Neuronal stem cell (in vitro differentiated cells): ENCODE measurements at regions not wholly inside any gene's neighbourhood (a gene's known extent, or its start where the extent isn't known, plus 50 kb on each side); places are given as distances from the start of the nearest gene placed in this dataset.

Experiments used
- DNase-seq: peaks from one replicate; pipeline ENCODE4 v3.0.0-alpha.2; 2013; ENCODE audit warnings: low spot score
- H2AFZ ChIP-seq: one replicate; pipeline ENCODE4 v1.6.1; 2013; ENCODE audit warnings: mild to moderate bottlenecking, low read length, inconsistent platforms
- H2AK5ac ChIP-seq: 2 replicates; pipeline ENCODE4 v1.6.1; 2013; ENCODE audit warnings: low read depth, mild to moderate bottlenecking, inconsistent platforms, low read length, moderate library complexity, mixed read lengths
- H2BK120ac ChIP-seq: 2 replicates; pipeline ENCODE4 v1.6.1; 2013; ENCODE audit warnings: low read depth, mild to moderate bottlenecking, inconsistent platforms, low read length, moderate library complexity, mixed read lengths
- H2BK12ac ChIP-seq: one replicate; pipeline ENCODE4 v1.6.1; 2013; ENCODE audit warnings: low read length, inconsistent platforms
- H2BK15ac ChIP-seq: 2 replicates; pipeline ENCODE4 v1.6.1; 2013; ENCODE audit warnings: mild to moderate bottlenecking, low read length, inconsistent platforms, mixed read lengths
- H2BK5ac ChIP-seq: one replicate; pipeline ENCODE4 v1.6.1; 2013; ENCODE audit warnings: inconsistent platforms, mild to moderate bottlenecking, low read length, moderate library complexity
- H3K14ac ChIP-seq: one replicate; pipeline ENCODE4 v1.6.1; 2013; ENCODE audit warnings: low read length, inconsistent platforms
- H3K18ac ChIP-seq: 2 replicates; pipeline ENCODE4 v1.6.1; 2013; ENCODE audit warnings: low read length, inconsistent platforms
- H3K23ac ChIP-seq: 2 replicates; pipeline ENCODE4 v1.6.1; 2013; ENCODE audit warnings: low read depth, mild to moderate bottlenecking, mixed read lengths, low read length, inconsistent platforms; ENCODE audit not compliant: poor library complexity
- H3K27ac ChIP-seq: replicated peaks from 3 replicates; pipeline ENCODE4 v1.5.1; 2013; ENCODE audit warnings: low read length, inconsistent platforms
- H3K27me3 ChIP-seq, 3 experiments: 2 replicates each; pipeline ENCODE4 v1.6.1; 2013; ENCODE audit warnings: low read length in 3 of 3, mild to moderate bottlenecking in 2 of 3, inconsistent platforms in 1 of 3, low read depth in 1 of 3, mixed read lengths in 1 of 3, moderate library complexity in 1 of 3; ENCODE audit not compliant: control insufficient read depth in 3 of 3, insufficient read depth in 3 of 3
- H3K36me3 ChIP-seq, 2 donors: replicated peaks in 1 of 2; 2 replicates each; pipeline ENCODE4 v1.6.1; 2013; ENCODE audit warnings: low read length in 2 of 2; ENCODE audit not compliant: control insufficient read depth in 2 of 2, insufficient read depth in 2 of 2
- H3K4ac ChIP-seq: 2 replicates; pipeline ENCODE4 v1.6.1; 2013; ENCODE audit warnings: inconsistent platforms, mild to moderate bottlenecking, low read length, moderate library complexity
- H3K4me1 ChIP-seq, 2 donors: 1 replicate in 1 of 2; 2 replicates in 1 of 2; pipeline ENCODE4 v1.6.1; 2013; ENCODE audit warnings: low read length in 2 of 2, low read depth in 1 of 2; ENCODE audit not compliant: control insufficient read depth in 2 of 2, insufficient read depth in 1 of 2
- H3K4me2 ChIP-seq: one replicate; pipeline ENCODE4 v1.6.1; 2013; ENCODE audit warnings: mild to moderate bottlenecking, low read length, inconsistent platforms; ENCODE audit not compliant: insufficient read depth, poor library complexity, severe bottlenecking
- H3K4me3 ChIP-seq, 2 donors: 2 replicates each; pipeline ENCODE4 v1.5.1; 2013; ENCODE audit warnings: low read length in 2 of 2, mild to moderate bottlenecking in 2 of 2, inconsistent platforms in 1 of 2, moderate library complexity in 1 of 2
- H3K79me1 ChIP-seq: one replicate; pipeline ENCODE4 v1.6.1; 2013; ENCODE audit warnings: low read depth, mild to moderate bottlenecking, inconsistent platforms, low read length, moderate library complexity
- H3K9ac ChIP-seq: one replicate; pipeline ENCODE4 v1.6.1; 2013; ENCODE audit warnings: mild to moderate bottlenecking, low read depth, low read length, inconsistent platforms; ENCODE audit not compliant: poor library complexity
- H3K9me3 ChIP-seq, 2 donors: replicated peaks in 1 of 2; 2 replicates each; pipeline versions ENCODE3 to v1.6.1; 2013; ENCODE audit warnings: low read length in 2 of 2, mild to moderate bottlenecking in 2 of 2, inconsistent platforms in 1 of 2, low read depth in 1 of 2, mixed read lengths in 1 of 2, moderate library complexity in 1 of 2; ENCODE audit not compliant: control insufficient read depth in 2 of 2, insufficient read depth in 1 of 2
- H4K8ac ChIP-seq: one replicate; pipeline ENCODE4 v1.6.1; 2013; ENCODE audit warnings: low read depth, mild to moderate bottlenecking, inconsistent platforms, low read length, moderate library complexity
- H4K91ac ChIP-seq: one replicate; pipeline ENCODE4 v1.6.1; 2013; ENCODE audit warnings: low read length, low read depth, mild to moderate bottlenecking, inconsistent platforms; ENCODE audit not compliant: poor library complexity
- WGBS, 2 donors: extraction: QIAGEN DNeasy Blood & Tissue Kit; methylation state at CpG; one replicate each; pipeline ENCODE4 v1.1.7; 2013; ENCODE audit warnings: missing lambda C conversion rate in 2 of 2, mixed read lengths in 1 of 2; ENCODE audit not compliant: insufficient read length in 2 of 2, insufficient replicate concordance in 1 of 2; ENCODE audit errors: extremely low coverage in 2 of 2; 5-methylcytosine and 5-hydroxymethylcytosine counted together

DNA sequence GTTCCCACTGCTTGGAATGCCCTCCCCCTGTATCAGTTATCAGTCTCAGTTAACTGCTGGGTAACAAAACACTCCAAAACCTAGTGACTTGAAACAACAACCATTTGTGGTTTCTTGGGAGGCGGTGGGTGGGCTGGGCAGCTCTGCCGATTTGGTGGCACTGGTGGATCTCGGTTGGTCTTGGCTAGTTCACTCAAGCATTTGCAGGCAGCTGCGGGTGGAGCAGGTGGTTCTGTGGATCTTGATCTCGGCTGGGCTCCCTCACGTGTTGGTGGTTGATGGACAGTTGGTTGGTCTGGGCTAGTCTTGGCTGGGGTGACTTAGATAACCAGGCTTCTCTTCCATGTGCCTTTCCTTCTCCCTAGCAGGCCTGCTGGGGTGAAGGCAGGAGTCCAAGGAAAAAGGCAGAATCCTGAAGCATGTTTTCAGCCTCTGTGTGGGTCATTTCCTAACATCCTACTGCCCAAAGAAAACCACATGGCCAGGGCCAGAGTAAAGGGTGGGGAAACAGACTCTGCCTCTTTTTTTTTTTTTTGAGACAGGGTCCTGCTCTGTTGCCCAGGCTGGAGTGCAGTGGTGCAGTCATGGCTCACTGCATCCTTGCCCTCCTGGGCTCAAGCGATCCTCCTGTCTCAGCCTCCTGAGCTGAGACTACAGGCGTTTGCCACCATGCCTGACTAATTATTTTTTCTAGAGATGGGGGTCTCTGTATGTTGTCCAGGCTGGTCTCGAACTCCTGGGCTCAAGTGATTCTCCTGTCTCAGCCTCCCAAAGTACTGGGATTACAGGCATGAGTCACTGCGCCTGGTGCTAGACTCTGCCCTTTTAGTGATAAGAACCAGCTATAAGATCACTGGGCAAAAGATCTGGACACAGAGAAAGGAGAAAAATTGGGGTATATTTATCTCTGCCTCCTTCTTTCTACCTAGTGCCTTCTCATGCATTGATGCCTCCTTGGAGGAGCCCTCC, 183.7 kb downstream of the RGS3 start:
- Histone ChIP-seq H2AK5ac (peak overlapping the region; percentile 44), H3K36me3 (no peaks in the 10 kb centered on the region), H3K27ac (no peak overlapping the region), H3K27me3 (no peaks in the 10 kb centered on the region), H2BK5ac (no peak overlapping the region), H3K14ac (no peak overlapping the region), H4K91ac (no peak overlapping the region), H2AFZ (no peak overlapping the region), H3K4me3 (no peak overlapping the region), H2BK12ac (no peak overlapping the region), H3K79me1 (no peaks in the 10 kb centered on the region), H3K9ac (no peak overlapping the region), H2BK120ac (no peak overlapping the region), H2BK15ac (no peak overlapping the region), H3K23ac (no peak overlapping the region), H3K18ac (no peak overlapping the region), H3K4me2 (no peak overlapping the region), H3K4me1 (peaks cover 13 to 18% of the 10 kb centered on the region in 2 donors), H3K4ac (no peak overlapping the region), H3K9me3 (no peaks in the 10 kb centered on the region), H4K8ac (no peak overlapping the region)
- WGBS, 2 donors, result no CpG with 5 or more reads among the region's 10 CpGs
- no peak for DNase-seq

DNA sequence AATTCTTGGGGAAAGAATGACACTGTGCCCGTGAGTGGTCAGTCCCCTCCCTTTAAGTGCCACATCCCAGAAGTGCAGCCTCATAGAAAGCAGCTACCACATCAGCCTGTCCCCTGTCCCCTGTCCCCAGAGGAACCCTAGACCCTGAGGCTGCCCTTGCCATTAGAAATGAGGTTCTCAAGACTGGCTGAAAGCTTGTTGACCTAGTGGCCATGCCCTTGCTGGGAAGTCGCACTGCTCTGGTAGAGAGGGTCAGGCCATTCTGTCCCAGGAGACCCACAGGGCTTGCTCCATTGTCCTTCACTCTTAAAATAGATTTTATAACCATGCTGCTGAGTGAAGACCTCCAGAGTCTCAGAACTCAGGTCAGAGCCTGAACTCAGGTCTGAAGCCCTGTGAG, 184.5 kb downstream of the RGS3 start:
- H2BK5ac ChIP-seq, result no peak overlapping the region
- no CpG with 5 or more reads among the region's 2 CpGs for WGBS, 2 donors

DNA sequence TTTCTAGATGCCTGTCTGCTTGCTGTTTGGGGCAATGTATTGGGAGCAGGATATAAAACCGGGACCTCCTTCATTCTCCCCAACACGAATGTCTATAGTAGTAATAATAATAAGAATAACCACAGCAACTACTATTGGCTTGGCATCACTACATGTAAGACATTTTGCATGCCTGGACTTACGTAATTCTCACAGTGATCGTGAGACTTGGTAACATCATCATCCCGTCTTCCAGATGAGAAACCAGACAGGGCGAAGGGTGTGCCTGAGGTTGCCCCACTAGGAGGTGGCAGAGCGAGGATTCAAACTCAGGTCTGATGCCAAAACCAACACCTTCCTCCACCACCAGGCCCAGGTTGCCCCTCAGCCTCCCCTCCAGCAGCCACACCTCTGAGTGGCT, 185.1 kb downstream of the RGS3 start:
- peak overlapping the region; percentile 62 for H3K18ac ChIP-seq
- DNase-seq, result no peak
- peak overlapping the region; percentile 30 for H2BK12ac ChIP-seq
- no peak overlapping the region for H3K4me3 ChIP-seq
- H3K36me3 ChIP-seq, result no peaks in the 10 kb centered on the region
- H4K91ac ChIP-seq, result peak overlapping the region; percentile 11
- no peak overlapping the region for H3K27ac ChIP-seq
- no peaks in the 10 kb centered on the region for H3K27me3 ChIP-seq
- H3K4me2 ChIP-seq, result no peak overlapping the region
- H2BK120ac ChIP-seq, result no peak overlapping the region
- no peak overlapping the region for H3K14ac ChIP-seq
- H2BK15ac ChIP-seq, result no peak overlapping the region
- H2AK5ac ChIP-seq, result no peak overlapping the region
- H2AFZ ChIP-seq, result peak overlapping the region; percentile 58
- no peak overlapping the region for H3K4ac ChIP-seq
- H3K4me1 ChIP-seq, result peaks cover 13 to 18% of the 10 kb centered on the region in 2 donors
- no peaks in the 10 kb centered on the region for H3K79me1 ChIP-seq
- H3K23ac ChIP-seq, result no peak overlapping the region
- no CpG with 5 or more reads among the region's 7 CpGs for WGBS, 2 donors
- no peak overlapping the region for H4K8ac ChIP-seq
- H2BK5ac ChIP-seq, result peak overlapping the region; percentile 19
- H3K9me3 ChIP-seq, result no peaks in the 10 kb centered on the region
- peak overlapping the region; percentile 34 for H3K9ac ChIP-seq

More for the DNA sequence above, 184.5 kb downstream of the RGS3 start:
- H3K4me2 ChIP-seq, result no peak overlapping the region
- no peak for DNase-seq
- H4K91ac ChIP-seq, result no peak overlapping the region
- H3K27ac ChIP-seq, result no peak overlapping the region
- peaks cover 13 to 18% of the 10 kb centered on the region in 2 donors for H3K4me1 ChIP-seq
- no peaks in the 10 kb centered on the region for H3K36me3 ChIP-seq
- no peak overlapping the region for H3K18ac ChIP-seq
- peak overlapping the region in 1 of 2 donors; percentile 21 for H3K4me3 ChIP-seq
- H3K14ac ChIP-seq, result no peak overlapping the region
- no peak overlapping the region for H3K23ac ChIP-seq
- H2AK5ac ChIP-seq, result no peak overlapping the region
- peak overlapping the region; percentile 62 for H2BK15ac ChIP-seq
- no peaks in the 10 kb centered on the region for H3K79me1 ChIP-seq
- H3K9me3 ChIP-seq, result no peaks in the 10 kb centered on the region
- H3K27me3 ChIP-seq, result no peaks in the 10 kb centered on the region
- H2BK120ac ChIP-seq, result no peak overlapping the region
- no peak overlapping the region for H4K8ac ChIP-seq
- H2BK12ac ChIP-seq, result no peak overlapping the region
- H2AFZ ChIP-seq, result no peak overlapping the region
- no peak overlapping the region for H3K4ac ChIP-seq
- H3K9ac ChIP-seq, result no peak overlapping the region

DNA sequence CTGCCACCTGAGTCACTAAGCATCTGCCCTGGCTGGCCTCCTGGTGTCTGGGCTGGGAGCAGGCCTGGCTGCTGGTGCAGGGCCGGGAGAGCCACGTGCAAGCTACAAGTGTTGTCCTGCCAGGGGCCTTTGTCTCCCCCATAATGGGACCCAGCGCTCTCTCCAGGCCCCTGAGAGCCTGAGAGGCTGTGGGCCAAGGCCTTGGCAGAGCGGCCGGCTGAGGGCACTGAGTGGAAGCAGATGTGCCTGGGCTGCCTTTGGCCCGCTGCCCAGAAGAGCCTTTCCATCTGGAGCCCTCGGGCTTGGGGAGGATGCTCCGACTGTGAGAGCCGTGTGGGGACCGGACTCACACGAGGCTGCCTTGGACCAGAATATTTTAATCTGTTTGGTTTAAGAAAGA, 185.5 kb downstream of the RGS3 start:
- no peak overlapping the region for H2BK120ac ChIP-seq
- H3K14ac ChIP-seq, result no peak overlapping the region
- H2BK5ac ChIP-seq, result peak overlapping the region; percentile 19
- peak overlapping the region; percentile 30 for H2BK12ac ChIP-seq
- peak overlapping the region; percentile 62 for H3K18ac ChIP-seq
- H2BK15ac ChIP-seq, result peak overlapping the region; percentile 59
- H4K8ac ChIP-seq, result no peak overlapping the region
- peak overlapping the region; percentile 58 for H2AFZ ChIP-seq
- WGBS, 2 donors, result no CpG with 5 or more reads among the region's 11 CpGs
- H3K4me3 ChIP-seq, result no peak overlapping the region
- H3K27ac ChIP-seq, result no peak overlapping the region
- DNase-seq, result no peak
- peak overlapping the region; percentile 11 for H4K91ac ChIP-seq
- no peaks in the 10 kb centered on the region for H3K9me3 ChIP-seq
- no peak overlapping the region for H3K4me2 ChIP-seq
- H3K79me1 ChIP-seq, result no peaks in the 10 kb centered on the region
- H3K4me1 ChIP-seq, result peaks cover 13 to 18% of the 10 kb centered on the region in 2 donors
- H3K23ac ChIP-seq, result no peak overlapping the region
- peak overlapping the region; percentile 34 for H3K9ac ChIP-seq
- no peaks in the 10 kb centered on the region for H3K27me3 ChIP-seq
- H3K36me3 ChIP-seq, result no peaks in the 10 kb centered on the region
- no peak overlapping the region for H3K4ac ChIP-seq
- H2AK5ac ChIP-seq, result no peak overlapping the region
